WTC11 (cell line): ENCODE measurements at regions not wholly inside any gene's neighbourhood (a gene's known extent, or its start where the extent isn't known, plus 50 kb on each side); places are given as distances from the start of the nearest gene placed in this dataset.

ENCODE experiments used
- ATF1 ChIP-seq: sonication (generic); formaldehyde crosslinking; IDR thresholded peaks from 2 replicates; pipeline ENCODE4 v1.8.1; 2023; ENCODE audit warnings: mild to moderate bottlenecking, moderate library complexity, missing genetic modification reagents
- ELF4 ChIP-seq: sonication (generic); formaldehyde crosslinking; IDR thresholded peaks from 2 replicates; pipeline ENCODE4 v1.8.1; 2022; ENCODE audit warnings: low read depth, mild to moderate bottlenecking, moderate library complexity, missing genetic modification reagents
- JUN ChIP-seq: sonication (generic); formaldehyde crosslinking; IDR thresholded peaks from 2 replicates; pipeline ENCODE4 v1.8.0; 2023; ENCODE audit warnings: mild to moderate bottlenecking, missing genetic modification reagents
- KAT7 ChIP-seq: sonication (generic); formaldehyde crosslinking; IDR thresholded peaks from 2 replicates; pipeline ENCODE4 v1.8.1; 2023; ENCODE audit warnings: missing genetic modification reagents, mild to moderate bottlenecking, borderline replicate concordance
- NFE2L1 ChIP-seq: sonication (generic); formaldehyde crosslinking; IDR thresholded peaks from 2 replicates; pipeline ENCODE4 v1.8.1; 2023; ENCODE audit warnings: missing genetic modification reagents
- OVOL2 ChIP-seq: fragments of 250-450 bp; sonication (Bioruptor Pico); IDR thresholded peaks from 2 replicates; pipeline ENCODE4 v1.9.0; 2021; ENCODE audit warnings: mild to moderate bottlenecking, borderline replicate concordance
- SP1 ChIP-seq: sonication (generic); formaldehyde crosslinking; conservative IDR thresholded peaks from 2 replicates; pipeline ENCODE4 v1.8.1; 2022; ENCODE audit warnings: missing genetic modification reagents
- ZBTB21 ChIP-seq: sonication (generic); formaldehyde crosslinking; IDR thresholded peaks from 2 replicates; pipeline ENCODE4 v1.8.1; 2023; ENCODE audit warnings: mild to moderate bottlenecking, missing genetic modification reagents, borderline replicate concordance
- ZNF263 ChIP-seq: sonication (generic); formaldehyde crosslinking; IDR thresholded peaks from 2 replicates; pipeline ENCODE4 v1.8.1; 2022; ENCODE audit warnings: low read depth, mild to moderate bottlenecking, moderate library complexity, missing genetic modification reagents
- ZNF317 ChIP-seq: sonication (generic); formaldehyde crosslinking; IDR thresholded peaks from 2 replicates; pipeline ENCODE4 v1.8.1; 2023; ENCODE audit warnings: low read depth, mild to moderate bottlenecking, moderate library complexity, missing genetic modification reagents, borderline replicate concordance
- TF ChIP-seq, protein P1 (sequence below): fragments of 200-600 bp; IDR thresholded peaks from 2 replicates; pipeline ENCODE4 v1.8.0; 2022; ENCODE audit warnings: antibody characterized with exemption
- TF ChIP-seq, protein P2 (sequence below): fragments of 250-450 bp; sonication (Bioruptor Pico); conservative IDR thresholded peaks from 2 replicates; pipeline ENCODE4 v1.9.0; 2021; ENCODE audit warnings: mild to moderate bottlenecking
- TF ChIP-seq, protein P3 (sequence below): sonication (generic); formaldehyde crosslinking; IDR thresholded peaks from 2 replicates; pipeline ENCODE4 v1.8.0; 2022; ENCODE audit warnings: mild to moderate bottlenecking, missing genetic modification reagents
- TF ChIP-seq, protein P4 (sequence below): sonication (generic); formaldehyde crosslinking; IDR thresholded peaks from 2 replicates; pipeline ENCODE4 v1.8.0; 2023; ENCODE audit warnings: missing genetic modification reagents, mild to moderate bottlenecking, borderline replicate concordance

DNA sequence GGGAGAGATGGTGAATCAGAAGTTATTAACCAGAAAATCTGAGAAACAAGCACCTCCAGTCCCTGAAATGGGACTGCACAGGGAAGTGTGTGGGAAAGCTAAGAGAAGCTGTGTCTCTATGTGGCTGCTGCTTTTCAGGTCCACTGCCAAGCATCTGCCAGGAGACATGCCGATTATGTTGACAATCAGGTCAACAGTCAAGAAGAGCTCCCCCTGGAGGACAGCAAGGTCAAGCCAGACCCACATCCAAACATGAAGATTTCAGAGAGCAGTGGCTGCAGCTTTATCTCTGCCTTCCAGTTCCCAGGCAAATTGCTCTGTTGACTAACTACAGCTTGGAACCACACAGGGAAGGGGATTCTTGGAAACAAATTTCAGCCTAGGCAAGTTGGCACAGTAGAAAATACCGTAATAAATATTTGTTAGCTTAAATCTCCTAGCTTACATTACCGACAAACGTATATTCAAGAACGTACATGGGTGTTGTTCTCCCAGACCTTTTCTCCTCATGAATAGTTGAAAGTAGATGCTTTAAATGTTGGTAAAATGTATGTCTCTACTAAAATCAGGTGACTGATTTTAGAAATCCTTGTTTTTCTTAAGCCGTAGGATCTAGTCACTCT lies 394.5 kb upstream of the RARB start:
- TF ChIP-seq NFE2L1 (CRISPR knock-in tag) = no peak
- TF ChIP-seq, protein P1, sequence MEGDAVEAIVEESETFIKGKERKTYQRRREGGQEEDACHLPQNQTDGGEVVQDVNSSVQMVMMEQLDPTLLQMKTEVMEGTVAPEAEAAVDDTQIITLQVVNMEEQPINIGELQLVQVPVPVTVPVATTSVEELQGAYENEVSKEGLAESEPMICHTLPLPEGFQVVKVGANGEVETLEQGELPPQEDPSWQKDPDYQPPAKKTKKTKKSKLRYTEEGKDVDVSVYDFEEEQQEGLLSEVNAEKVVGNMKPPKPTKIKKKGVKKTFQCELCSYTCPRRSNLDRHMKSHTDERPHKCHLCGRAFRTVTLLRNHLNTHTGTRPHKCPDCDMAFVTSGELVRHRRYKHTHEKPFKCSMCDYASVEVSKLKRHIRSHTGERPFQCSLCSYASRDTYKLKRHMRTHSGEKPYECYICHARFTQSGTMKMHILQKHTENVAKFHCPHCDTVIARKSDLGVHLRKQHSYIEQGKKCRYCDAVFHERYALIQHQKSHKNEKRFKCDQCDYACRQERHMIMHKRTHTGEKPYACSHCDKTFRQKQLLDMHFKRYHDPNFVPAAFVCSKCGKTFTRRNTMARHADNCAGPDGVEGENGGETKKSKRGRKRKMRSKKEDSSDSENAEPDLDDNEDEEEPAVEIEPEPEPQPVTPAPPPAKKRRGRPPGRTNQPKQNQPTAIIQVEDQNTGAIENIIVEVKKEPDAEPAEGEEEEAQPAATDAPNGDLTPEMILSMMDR = peak; percentile 62
- no peak for TF ChIP-seq ZNF317 (CRISPR knock-in tag)
- TF ChIP-seq OVOL2 = no peak
- TF ChIP-seq JUN (CRISPR knock-in tag) = no peak
- TF ChIP-seq SP1 (CRISPR knock-in tag) = no peak
- TF ChIP-seq ZBTB21 (CRISPR knock-in tag) = no peak
- TF ChIP-seq ZNF263 (CRISPR knock-in tag) = no peak
- no peak for TF ChIP-seq ELF4 (CRISPR knock-in tag)
- TF ChIP-seq, protein P2, sequence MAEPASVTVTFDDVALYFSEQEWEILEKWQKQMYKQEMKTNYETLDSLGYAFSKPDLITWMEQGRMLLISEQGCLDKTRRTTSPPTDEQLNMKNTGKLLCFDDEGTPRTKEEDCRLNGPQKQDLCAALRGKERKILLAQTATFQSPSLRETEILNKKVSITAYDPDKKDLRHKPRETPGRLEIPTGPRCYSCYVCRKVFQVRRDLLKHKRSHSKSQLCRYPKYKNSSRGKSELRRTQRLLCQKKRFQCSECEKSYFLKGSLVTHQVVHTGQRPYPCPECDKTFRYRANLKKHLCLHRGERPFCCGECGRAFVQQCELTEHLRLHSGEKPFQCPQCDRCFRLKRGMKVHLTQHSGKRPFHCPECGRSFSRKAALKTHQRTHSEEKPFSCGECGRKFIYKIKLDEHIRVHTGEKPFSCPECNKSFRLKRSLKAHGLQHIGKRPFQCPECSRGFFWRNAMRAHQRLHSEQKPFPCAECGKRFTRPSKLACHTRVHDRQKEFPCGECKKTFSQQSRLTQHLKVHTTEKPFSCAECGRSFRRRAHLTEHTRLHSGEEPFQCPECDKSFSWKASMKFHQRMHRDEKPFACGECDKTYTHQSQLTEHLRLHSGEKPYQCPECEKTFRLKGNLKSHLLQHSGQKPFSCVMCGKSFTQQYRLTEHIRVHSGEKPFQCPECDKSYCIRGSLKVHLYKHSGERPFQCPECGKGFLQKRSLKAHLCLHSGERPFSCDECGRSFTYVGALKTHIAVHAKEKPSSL (CRISPR knock-in tag) = no peak
- TF ChIP-seq, protein P3, sequence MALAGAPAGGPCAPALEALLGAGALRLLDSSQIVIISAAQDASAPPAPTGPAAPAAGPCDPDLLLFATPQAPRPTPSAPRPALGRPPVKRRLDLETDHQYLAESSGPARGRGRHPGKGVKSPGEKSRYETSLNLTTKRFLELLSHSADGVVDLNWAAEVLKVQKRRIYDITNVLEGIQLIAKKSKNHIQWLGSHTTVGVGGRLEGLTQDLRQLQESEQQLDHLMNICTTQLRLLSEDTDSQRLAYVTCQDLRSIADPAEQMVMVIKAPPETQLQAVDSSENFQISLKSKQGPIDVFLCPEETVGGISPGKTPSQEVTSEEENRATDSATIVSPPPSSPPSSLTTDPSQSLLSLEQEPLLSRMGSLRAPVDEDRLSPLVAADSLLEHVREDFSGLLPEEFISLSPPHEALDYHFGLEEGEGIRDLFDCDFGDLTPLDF = no peak
- TF ChIP-seq KAT7 (CRISPR knock-in tag) = no peak
- TF ChIP-seq, protein P4, sequence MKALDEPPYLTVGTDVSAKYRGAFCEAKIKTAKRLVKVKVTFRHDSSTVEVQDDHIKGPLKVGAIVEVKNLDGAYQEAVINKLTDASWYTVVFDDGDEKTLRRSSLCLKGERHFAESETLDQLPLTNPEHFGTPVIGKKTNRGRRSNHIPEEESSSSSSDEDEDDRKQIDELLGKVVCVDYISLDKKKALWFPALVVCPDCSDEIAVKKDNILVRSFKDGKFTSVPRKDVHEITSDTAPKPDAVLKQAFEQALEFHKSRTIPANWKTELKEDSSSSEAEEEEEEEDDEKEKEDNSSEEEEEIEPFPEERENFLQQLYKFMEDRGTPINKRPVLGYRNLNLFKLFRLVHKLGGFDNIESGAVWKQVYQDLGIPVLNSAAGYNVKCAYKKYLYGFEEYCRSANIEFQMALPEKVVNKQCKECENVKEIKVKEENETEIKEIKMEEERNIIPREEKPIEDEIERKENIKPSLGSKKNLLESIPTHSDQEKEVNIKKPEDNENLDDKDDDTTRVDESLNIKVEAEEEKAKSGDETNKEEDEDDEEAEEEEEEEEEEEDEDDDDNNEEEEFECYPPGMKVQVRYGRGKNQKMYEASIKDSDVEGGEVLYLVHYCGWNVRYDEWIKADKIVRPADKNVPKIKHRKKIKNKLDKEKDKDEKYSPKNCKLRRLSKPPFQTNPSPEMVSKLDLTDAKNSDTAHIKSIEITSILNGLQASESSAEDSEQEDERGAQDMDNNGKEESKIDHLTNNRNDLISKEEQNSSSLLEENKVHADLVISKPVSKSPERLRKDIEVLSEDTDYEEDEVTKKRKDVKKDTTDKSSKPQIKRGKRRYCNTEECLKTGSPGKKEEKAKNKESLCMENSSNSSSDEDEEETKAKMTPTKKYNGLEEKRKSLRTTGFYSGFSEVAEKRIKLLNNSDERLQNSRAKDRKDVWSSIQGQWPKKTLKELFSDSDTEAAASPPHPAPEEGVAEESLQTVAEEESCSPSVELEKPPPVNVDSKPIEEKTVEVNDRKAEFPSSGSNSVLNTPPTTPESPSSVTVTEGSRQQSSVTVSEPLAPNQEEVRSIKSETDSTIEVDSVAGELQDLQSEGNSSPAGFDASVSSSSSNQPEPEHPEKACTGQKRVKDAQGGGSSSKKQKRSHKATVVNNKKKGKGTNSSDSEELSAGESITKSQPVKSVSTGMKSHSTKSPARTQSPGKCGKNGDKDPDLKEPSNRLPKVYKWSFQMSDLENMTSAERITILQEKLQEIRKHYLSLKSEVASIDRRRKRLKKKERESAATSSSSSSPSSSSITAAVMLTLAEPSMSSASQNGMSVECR (CRISPR knock-in tag) = no peak
- no peak for TF ChIP-seq ATF1 (CRISPR knock-in tag)
